ENCODE measurements at regions not wholly inside any gene's neighbourhood (a gene's known extent, or its start where the extent isn't known, plus 50 kb on each side); places are given as distances from the start of the nearest gene placed in this dataset.

DNA sequence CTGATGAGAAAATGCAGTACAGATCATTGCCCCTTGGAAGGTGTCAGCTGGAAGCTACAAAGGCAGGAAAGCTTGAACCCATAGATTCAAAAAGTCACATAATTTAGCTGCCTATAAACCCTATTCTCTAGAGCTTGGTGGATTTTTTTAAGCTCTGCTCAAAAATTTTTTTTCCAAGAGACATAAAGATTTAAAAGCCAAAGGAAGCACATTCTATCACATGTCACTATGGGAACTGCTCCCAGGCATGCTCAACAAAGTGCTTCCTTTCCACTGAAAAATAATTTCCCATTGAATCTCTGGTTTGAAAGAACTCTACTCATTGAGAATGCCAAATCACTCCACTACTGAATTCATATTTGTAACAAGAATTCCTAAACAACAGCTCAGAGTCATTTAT is 419.8 kb downstream of the CETN3 start:
- no peak for TF ChIP-seq CTCF (conservative IDR thresholded peaks at IDR 0.05; ENCODE audit: low read depth, low read length)
- TF ChIP-seq EZH2 (IDR thresholded peaks at IDR 0.05; ENCODE audit: low read length, unreplicated experiment) = no peak
- no peak for TF ChIP-seq EZH2phosphoT487 (IDR thresholded peaks at IDR 0.05; ENCODE audit: borderline replicate concordance, low read length)

Data from PC-3 (cell line).